DOHH2 (cell line): ENCODE measurements at regions not wholly inside any gene's neighbourhood (a gene's known extent, or its start where the extent isn't known, plus 50 kb on each side); places are given as distances from the start of the nearest gene placed in this dataset.

Experiments
- H3F3A ChIP-seq: fragments of 200-600 bp; sonication (generic), shearing (Covaris generic); 2 replicates; pipeline ENCODE4 v1.6.0; 2016; ENCODE audit warnings: antibody characterized with exemption, mild to moderate bottlenecking; ENCODE audit not compliant: control insufficient read depth, insufficient read depth
- H3K27ac ChIP-seq: fragments of 200-600 bp; sonication (generic); 2 replicates; pipeline ENCODE4 v1.5.1; 2014; ENCODE audit warnings: low read depth, mild to moderate bottlenecking, low read length, moderate library complexity
- H3K27me3 ChIP-seq: fragments of 200-600 bp; sonication (generic); 2 replicates; pipeline ENCODE4 v1.6.1; 2014; ENCODE audit warnings: mild to moderate bottlenecking, low read length, mixed read lengths; ENCODE audit not compliant: control insufficient read depth
- H3K36me3 ChIP-seq: fragments of 200-600 bp; sonication (generic); 2 replicates; pipeline ENCODE4 v1.6.1; 2014; ENCODE audit warnings: mild to moderate bottlenecking, low read length, moderate library complexity, mixed read lengths; ENCODE audit not compliant: control insufficient read depth
- H3K4me1 ChIP-seq: fragments of 200-600 bp; sonication (generic); 2 replicates; pipeline ENCODE4 v1.6.1; 2014; ENCODE audit warnings: mild to moderate bottlenecking, low read length, mixed read lengths; ENCODE audit not compliant: control insufficient read depth
- H3K4me2 ChIP-seq: fragments of 200-600 bp; sonication (generic); 2 replicates; pipeline ENCODE4 v1.6.0; 2014; ENCODE audit warnings: mild to moderate bottlenecking, low read length, moderate library complexity
- H3K4me3 ChIP-seq: fragments of 200-600 bp; sonication (generic); 2 replicates; pipeline ENCODE4 v1.5.1; 2014; ENCODE audit warnings: mild to moderate bottlenecking, low read length, mixed read lengths
- H3K79me2 ChIP-seq: fragments of 200-600 bp; sonication (generic); 2 replicates; pipeline ENCODE4 v1.6.1; 2014; ENCODE audit warnings: mild to moderate bottlenecking, low read length, mixed read lengths; ENCODE audit not compliant: control insufficient read depth
- H3K9me2 ChIP-seq: fragments of 200-600 bp; sonication (generic); replicated peaks from 2 replicates; pipeline ENCODE4 v1.6.1; 2014; ENCODE audit warnings: mild to moderate bottlenecking, low read length, mixed read lengths; ENCODE audit not compliant: control insufficient read depth
- H3K9me3 ChIP-seq: fragments of 200-600 bp; sonication (generic); 2 replicates; pipeline ENCODE4 v1.6.1; 2014; ENCODE audit warnings: antibody characterized with exemption, low read length, mixed read lengths; ENCODE audit not compliant: control insufficient read depth, insufficient read depth
- H4K20me1 ChIP-seq: fragments of 200-600 bp; sonication (generic); 2 replicates; pipeline ENCODE4 v1.6.0; 2014; ENCODE audit warnings: low read depth, mild to moderate bottlenecking, antibody characterized with exemption, low read length, moderate library complexity; ENCODE audit not compliant: control insufficient read depth, insufficient read depth
- CTCF ChIP-seq: fragments of 200-600 bp; sonication (generic); IDR thresholded peaks from one replicate; pipeline ENCODE4 v1.5.1; 2014; ENCODE audit warnings: antibody characterized with exemption, mild to moderate bottlenecking, low read depth, low read length; ENCODE audit not compliant: poor library complexity, severe bottlenecking
- EZH2phosphoT487 ChIP-seq: fragments of 200-600 bp; sonication (generic); IDR thresholded peaks from 2 replicates; pipeline ENCODE4 v1.6.1; 2017; ENCODE audit warnings: borderline replicate concordance, mild to moderate bottlenecking, antibody characterized with exemption, low read length, moderate library complexity, mixed read lengths

GRCh38 chr21:20760221-20760620 lies 238.0 kb upstream of the NCAM2 start:
- TF ChIP-seq CTCF (no peak), EZH2phosphoT487 (no peak)

GRCh38 chr21:20774737-20775136 lies 223.5 kb upstream of the NCAM2 start:
- Histone ChIP-seq H3K4me1 (no peaks in the 10 kb centered on the region), H3K4me2 (no peak overlapping the region), H3K36me3 (no peaks in the 10 kb centered on the region), H3F3A (no peaks in the 10 kb centered on the region), H3K4me3 (no peak overlapping the region), H4K20me1 (no peaks in the 10 kb centered on the region), H3K27me3 (no peaks in the 10 kb centered on the region), H3K9me2 (no peaks in the 10 kb centered on the region), H3K9me3 (peaks cover 3% of the 10 kb centered on the region; the same call in 1 of the 2 replicates), H3K79me2 (no peaks in the 10 kb centered on the region), H3K27ac (no peak overlapping the region)
- TF ChIP-seq EZH2phosphoT487, result no peak
- TF ChIP-seq CTCF, result no peak

More at GRCh38 chr21:20760221-20760620, 238.0 kb upstream of the NCAM2 start:
- Histone ChIP-seq H3K4me2 (no peak overlapping the region), H3F3A (no peaks in the 10 kb centered on the region), H3K36me3 (no peaks in the 10 kb centered on the region), H3K27ac (no peak overlapping the region), H3K9me2 (no peaks in the 10 kb centered on the region), H3K4me3 (no peak overlapping the region), H3K4me1 (no peaks in the 10 kb centered on the region), H4K20me1 (no peaks in the 10 kb centered on the region), H3K27me3 (no peaks in the 10 kb centered on the region), H3K9me3 (no peaks in the 10 kb centered on the region), H3K79me2 (no peaks in the 10 kb centered on the region)

GRCh38 chr21:20779321-20779720 lies 218.9 kb upstream of the NCAM2 start:
- Histone ChIP-seq H3K9me2 (no peaks in the 10 kb centered on the region), H3K4me1 (no peaks in the 10 kb centered on the region), H3K36me3 (no peaks in the 10 kb centered on the region), H3K4me3 (no peak overlapping the region), H3K79me2 (no peaks in the 10 kb centered on the region), H3K9me3 (peaks cover 6% of the 10 kb centered on the region; the same call in 1 of the 2 replicates), H4K20me1 (no peaks in the 10 kb centered on the region), H3F3A (no peaks in the 10 kb centered on the region), H3K4me2 (no peak overlapping the region), H3K27me3 (no peaks in the 10 kb centered on the region), H3K27ac (no peak overlapping the region)
- TF ChIP-seq EZH2phosphoT487 (no peak), CTCF (no peak)

- Histone ChIP-seq H3K36me3 (no peaks in the 10 kb centered on the region), H3K9me3 (peaks cover 6% of the 10 kb centered on the region; the same call in 1 of the 2 replicates)
- TF ChIP-seq EZH2phosphoT487, result no peak
- TF ChIP-seq CTCF, result no peak
Measured at GRCh38 chr21:20783611-20784010, 214.6 kb upstream of the NCAM2 start.

More at GRCh38 chr21:20783611-20784010, 214.6 kb upstream of the NCAM2 start:
- Histone ChIP-seq H3K9me2 (no peaks in the 10 kb centered on the region), H3K4me3 (no peak overlapping the region), H3K79me2 (no peaks in the 10 kb centered on the region), H3K27ac (no peak overlapping the region), H4K20me1 (no peaks in the 10 kb centered on the region), H3K4me2 (no peak overlapping the region), H3K27me3 (no peaks in the 10 kb centered on the region), H3K4me1 (no peaks in the 10 kb centered on the region), H3F3A (no peaks in the 10 kb centered on the region)
